ENCODE measurements at regions not wholly inside any gene's neighbourhood (a gene's known extent, or its start where the extent isn't known, plus 50 kb on each side); places are given as distances from the start of the nearest gene placed in this dataset.

DNA sequence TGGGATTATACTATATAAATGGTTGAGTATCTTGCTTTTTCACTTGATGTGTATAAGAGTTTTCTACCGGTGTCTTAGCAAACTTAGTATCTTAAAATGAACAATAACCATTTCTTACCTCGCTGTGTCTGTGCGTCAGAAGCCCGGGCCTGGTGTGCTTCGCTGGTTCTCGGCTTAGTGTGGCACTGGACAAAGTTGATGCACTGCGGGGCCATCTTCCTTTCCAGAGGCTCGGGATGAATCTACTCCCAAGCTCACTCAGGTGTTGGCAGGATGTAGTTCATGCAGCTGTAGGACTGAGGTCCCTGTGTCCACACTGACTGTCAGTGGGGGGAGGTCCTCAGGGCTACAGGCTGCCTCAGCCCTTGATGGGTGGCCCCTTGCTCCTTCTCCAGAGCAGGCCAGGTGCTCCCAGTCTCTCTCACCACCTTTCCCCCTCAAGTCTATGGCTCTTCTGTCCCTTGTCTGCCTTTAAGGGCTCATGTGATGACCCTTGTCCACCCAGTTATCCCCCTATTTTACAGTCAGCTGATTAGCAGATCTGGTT, 227.8 kb downstream of the GLRX3 start:
- H3K27ac ChIP-seq (replicated peaks) = no peak overlapping the region
- no peak for DNase-seq (ENCODE audit: low read depth in 1 of 2, low spot score in 1 of 2)
- no peaks in the 10 kb centered on the region for H3K27me3 ChIP-seq (ENCODE audit: insufficient read depth, poor library complexity, severe bottlenecking)
- H3K4me3 ChIP-seq (replicated peaks; ENCODE audit: insufficient read depth, low read length) = no peak overlapping the region
- TF ChIP-seq GABPA (IDR thresholded peaks at IDR 0.05; ENCODE audit: low read depth) = no peak
- TF ChIP-seq POLR2AphosphoS5 (IDR thresholded peaks at IDR 0.05; ENCODE audit: low read depth) = no peak

DNA sequence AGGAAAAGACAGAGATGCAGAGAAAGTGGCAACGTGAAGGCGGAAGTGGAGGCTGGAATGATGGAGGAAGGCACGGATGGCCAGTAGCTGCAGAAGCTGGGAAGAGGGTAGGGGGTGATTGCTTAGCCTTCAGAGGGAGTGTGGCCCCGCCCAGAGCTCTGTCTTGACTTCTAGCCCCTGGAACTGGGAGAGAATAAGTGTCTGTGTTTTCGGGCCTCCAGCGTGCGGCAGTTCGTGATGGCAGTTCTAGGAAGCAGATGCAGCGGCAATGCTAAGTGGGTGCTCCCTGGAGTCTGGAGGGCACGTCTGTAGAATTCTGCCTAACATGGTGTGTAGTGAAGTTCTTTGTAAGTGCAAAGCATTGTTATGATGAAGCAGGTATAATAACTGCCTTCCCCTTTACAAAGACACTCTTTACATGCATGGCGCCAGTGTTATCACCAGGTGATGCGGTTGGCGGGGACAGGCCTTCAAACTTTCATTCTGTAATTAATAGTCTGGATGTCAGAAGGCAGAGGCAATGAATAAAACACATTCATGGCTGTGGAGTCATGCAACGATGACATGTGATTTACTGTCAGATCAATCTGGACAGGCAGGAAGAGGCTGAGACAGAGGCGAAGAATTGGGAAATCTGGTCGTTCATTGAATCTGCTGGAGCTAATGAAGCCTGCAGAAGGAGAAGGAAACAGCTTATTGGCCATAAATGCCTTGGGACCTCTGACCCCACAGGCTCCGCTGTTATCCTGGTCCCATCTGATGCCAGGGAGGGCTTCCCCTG, 228.6 kb downstream of the GLRX3 start:
- Histone ChIP-seq H3K27ac (replicated peaks) (no peak overlapping the region), H3K27me3 (ENCODE audit: insufficient read depth, poor library complexity, severe bottlenecking) (no peaks in the 10 kb centered on the region), H3K4me3 (replicated peaks; ENCODE audit: insufficient read depth, low read length) (no peak overlapping the region)
- no peak for DNase-seq (ENCODE audit: low read depth in 1 of 2, low spot score in 1 of 2)
- TF ChIP-seq, protein P1, sequence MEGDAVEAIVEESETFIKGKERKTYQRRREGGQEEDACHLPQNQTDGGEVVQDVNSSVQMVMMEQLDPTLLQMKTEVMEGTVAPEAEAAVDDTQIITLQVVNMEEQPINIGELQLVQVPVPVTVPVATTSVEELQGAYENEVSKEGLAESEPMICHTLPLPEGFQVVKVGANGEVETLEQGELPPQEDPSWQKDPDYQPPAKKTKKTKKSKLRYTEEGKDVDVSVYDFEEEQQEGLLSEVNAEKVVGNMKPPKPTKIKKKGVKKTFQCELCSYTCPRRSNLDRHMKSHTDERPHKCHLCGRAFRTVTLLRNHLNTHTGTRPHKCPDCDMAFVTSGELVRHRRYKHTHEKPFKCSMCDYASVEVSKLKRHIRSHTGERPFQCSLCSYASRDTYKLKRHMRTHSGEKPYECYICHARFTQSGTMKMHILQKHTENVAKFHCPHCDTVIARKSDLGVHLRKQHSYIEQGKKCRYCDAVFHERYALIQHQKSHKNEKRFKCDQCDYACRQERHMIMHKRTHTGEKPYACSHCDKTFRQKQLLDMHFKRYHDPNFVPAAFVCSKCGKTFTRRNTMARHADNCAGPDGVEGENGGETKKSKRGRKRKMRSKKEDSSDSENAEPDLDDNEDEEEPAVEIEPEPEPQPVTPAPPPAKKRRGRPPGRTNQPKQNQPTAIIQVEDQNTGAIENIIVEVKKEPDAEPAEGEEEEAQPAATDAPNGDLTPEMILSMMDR (IDR thresholded peaks at IDR 0.05; ENCODE audit: insufficient read depth, low read length) = no peak

DNA sequence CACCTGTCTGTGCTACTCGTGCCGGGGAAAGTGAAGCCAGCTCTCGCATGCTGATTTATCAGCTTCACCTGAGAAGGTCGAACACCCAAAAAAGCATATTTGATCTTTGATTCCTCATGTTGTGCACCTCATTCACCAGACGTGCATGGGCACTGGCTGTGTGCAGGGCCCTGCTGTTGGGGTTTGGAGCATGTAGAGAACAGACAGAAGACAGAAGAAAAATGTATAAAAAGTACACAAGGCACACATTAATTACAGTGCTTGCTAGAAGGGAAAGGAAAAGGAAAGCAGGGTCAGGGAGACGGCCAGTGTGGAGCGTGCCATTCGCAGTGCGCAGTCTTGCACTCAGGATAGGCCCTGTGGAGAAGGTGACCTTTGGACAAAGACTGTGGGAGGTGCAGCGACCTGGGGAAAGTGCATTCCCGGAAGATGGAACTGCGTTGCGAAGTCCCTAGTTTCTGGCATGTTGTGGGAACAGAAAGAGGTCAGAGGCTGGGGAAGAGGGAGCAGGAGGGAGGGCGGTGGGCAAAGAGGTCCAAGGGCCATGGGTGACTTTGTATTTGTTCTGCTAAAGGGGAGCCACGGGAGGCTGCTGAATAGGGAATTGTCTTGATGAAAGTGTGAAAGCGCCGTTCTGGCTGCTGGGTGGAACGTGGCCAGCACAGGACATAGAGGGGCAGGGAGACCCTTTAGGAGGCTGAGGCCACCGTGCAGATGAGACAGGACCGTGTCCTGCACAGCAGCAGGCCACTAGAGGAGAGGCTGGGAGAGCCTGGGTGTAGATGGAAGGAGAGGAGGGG, 232.8 kb downstream of the GLRX3 start:
- TF ChIP-seq POLR2AphosphoS5 (IDR thresholded peaks at IDR 0.05; ENCODE audit: low read depth) = no peak
- TF ChIP-seq, protein P2, sequence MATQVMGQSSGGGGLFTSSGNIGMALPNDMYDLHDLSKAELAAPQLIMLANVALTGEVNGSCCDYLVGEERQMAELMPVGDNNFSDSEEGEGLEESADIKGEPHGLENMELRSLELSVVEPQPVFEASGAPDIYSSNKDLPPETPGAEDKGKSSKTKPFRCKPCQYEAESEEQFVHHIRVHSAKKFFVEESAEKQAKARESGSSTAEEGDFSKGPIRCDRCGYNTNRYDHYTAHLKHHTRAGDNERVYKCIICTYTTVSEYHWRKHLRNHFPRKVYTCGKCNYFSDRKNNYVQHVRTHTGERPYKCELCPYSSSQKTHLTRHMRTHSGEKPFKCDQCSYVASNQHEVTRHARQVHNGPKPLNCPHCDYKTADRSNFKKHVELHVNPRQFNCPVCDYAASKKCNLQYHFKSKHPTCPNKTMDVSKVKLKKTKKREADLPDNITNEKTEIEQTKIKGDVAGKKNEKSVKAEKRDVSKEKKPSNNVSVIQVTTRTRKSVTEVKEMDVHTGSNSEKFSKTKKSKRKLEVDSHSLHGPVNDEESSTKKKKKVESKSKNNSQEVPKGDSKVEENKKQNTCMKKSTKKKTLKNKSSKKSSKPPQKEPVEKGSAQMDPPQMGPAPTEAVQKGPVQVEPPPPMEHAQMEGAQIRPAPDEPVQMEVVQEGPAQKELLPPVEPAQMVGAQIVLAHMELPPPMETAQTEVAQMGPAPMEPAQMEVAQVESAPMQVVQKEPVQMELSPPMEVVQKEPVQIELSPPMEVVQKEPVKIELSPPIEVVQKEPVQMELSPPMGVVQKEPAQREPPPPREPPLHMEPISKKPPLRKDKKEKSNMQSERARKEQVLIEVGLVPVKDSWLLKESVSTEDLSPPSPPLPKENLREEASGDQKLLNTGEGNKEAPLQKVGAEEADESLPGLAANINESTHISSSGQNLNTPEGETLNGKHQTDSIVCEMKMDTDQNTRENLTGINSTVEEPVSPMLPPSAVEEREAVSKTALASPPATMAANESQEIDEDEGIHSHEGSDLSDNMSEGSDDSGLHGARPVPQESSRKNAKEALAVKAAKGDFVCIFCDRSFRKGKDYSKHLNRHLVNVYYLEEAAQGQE (IDR thresholded peaks at IDR 0.05; ENCODE audit: insufficient replicate concordance, low read depth) = no peak
- no peak for TF ChIP-seq GABPA (IDR thresholded peaks at IDR 0.05; ENCODE audit: low read depth)
- TF ChIP-seq, protein P1 (IDR thresholded peaks at IDR 0.05; ENCODE audit: insufficient read depth, low read length) = no peak
- TF ChIP-seq SPI1 (IDR thresholded peaks at IDR 0.05; ENCODE audit: borderline replicate concordance, low read depth) = no peak
- Histone ChIP-seq H3K4me3 (replicated peaks; ENCODE audit: insufficient read depth, low read length) (no peak overlapping the region), H3K27me3 (ENCODE audit: insufficient read depth, poor library complexity, severe bottlenecking) (no peaks in the 10 kb centered on the region), H3K27ac (replicated peaks) (no peak overlapping the region)
- no peak for DNase-seq (ENCODE audit: low read depth in 1 of 2, low spot score in 1 of 2)

DNA sequence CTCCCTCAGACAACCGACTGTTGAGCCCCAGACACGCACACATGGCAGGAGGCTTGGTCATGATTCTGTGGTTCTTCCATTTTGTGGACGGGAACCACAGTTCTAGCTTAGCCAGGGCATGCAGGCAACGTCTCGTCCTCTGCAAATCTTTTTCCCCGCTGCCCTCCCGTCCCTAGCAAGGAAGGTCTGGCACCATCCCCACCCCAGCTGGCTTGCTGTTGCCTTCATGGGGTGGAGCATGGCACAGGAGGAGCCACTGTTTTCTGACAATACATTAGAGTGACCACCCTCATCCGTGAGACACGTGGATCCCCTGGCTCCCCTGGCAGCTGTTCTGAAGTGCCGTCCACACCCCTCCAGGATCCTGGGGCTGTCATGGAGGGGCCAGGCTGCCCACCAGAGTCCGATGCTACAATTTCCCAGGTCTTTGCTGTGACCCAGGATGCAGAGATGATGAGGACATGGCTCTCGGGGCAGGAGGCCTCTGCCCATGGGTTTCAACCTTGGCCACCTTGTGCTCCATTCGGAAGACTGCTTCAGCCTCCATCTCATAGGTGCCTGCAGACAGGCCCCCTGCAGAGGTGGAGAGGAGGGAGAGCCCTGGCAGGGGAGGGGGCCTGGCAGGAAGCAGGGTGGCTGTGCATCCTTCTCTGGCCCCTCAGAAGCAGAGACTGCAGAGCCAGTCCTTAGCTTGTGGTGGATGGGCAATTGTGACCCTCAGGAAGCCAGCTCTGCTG, 233.6 kb downstream of the GLRX3 start:
- Histone ChIP-seq H3K4me3 (replicated peaks; ENCODE audit: insufficient read depth, low read length) (no peak overlapping the region), H3K27ac (replicated peaks) (no peak overlapping the region), H3K27me3 (ENCODE audit: insufficient read depth, poor library complexity, severe bottlenecking) (no peaks in the 10 kb centered on the region)
- TF ChIP-seq, protein P2 (IDR thresholded peaks at IDR 0.05; ENCODE audit: insufficient replicate concordance, low read depth) = no peak
- TF ChIP-seq GABPA (IDR thresholded peaks at IDR 0.05; ENCODE audit: low read depth) = no peak
- TF ChIP-seq, protein P1 (IDR thresholded peaks at IDR 0.05; ENCODE audit: insufficient read depth, low read length) = no peak
- no peak for TF ChIP-seq SPI1 (IDR thresholded peaks at IDR 0.05; ENCODE audit: borderline replicate concordance, low read depth)
- TF ChIP-seq POLR2AphosphoS5 (IDR thresholded peaks at IDR 0.05; ENCODE audit: low read depth) = no peak
- no peak for DNase-seq (ENCODE audit: low read depth in 1 of 2, low spot score in 1 of 2)
